ENCODE measurements at regions not wholly inside any gene's neighbourhood (a gene's known extent, or its start where the extent isn't known, plus 50 kb on each side); places are given as distances from the start of the nearest gene placed in this dataset.

DNA sequence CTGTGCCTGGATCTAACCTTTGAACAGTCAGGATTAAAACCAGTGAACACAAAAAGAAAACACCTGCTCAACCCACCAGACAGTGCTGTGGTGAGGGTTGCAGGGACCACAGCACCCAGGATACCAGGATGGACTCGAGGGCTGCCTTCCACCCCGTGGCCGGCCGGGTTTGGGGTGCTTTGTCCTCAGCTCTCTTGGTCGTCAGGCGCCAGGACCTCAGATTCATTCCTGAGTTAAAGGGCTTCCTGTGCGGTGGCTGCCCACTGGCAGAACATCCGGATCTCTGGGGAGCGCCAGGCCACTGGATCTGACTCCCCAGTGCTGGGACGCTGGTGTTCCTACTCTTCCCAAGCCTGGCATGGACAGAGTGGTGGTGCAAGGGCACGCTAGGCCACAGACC, 239.8 kb downstream of the TFCP2L1 start:
- TF ChIP-seq POLR2AphosphoS5 (IDR thresholded peaks at IDR 0.05; ENCODE audit: low read depth, low read length) = no peak
- TF ChIP-seq, protein P1, sequence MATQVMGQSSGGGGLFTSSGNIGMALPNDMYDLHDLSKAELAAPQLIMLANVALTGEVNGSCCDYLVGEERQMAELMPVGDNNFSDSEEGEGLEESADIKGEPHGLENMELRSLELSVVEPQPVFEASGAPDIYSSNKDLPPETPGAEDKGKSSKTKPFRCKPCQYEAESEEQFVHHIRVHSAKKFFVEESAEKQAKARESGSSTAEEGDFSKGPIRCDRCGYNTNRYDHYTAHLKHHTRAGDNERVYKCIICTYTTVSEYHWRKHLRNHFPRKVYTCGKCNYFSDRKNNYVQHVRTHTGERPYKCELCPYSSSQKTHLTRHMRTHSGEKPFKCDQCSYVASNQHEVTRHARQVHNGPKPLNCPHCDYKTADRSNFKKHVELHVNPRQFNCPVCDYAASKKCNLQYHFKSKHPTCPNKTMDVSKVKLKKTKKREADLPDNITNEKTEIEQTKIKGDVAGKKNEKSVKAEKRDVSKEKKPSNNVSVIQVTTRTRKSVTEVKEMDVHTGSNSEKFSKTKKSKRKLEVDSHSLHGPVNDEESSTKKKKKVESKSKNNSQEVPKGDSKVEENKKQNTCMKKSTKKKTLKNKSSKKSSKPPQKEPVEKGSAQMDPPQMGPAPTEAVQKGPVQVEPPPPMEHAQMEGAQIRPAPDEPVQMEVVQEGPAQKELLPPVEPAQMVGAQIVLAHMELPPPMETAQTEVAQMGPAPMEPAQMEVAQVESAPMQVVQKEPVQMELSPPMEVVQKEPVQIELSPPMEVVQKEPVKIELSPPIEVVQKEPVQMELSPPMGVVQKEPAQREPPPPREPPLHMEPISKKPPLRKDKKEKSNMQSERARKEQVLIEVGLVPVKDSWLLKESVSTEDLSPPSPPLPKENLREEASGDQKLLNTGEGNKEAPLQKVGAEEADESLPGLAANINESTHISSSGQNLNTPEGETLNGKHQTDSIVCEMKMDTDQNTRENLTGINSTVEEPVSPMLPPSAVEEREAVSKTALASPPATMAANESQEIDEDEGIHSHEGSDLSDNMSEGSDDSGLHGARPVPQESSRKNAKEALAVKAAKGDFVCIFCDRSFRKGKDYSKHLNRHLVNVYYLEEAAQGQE (IDR thresholded peaks at IDR 0.05; ENCODE audit: insufficient read depth in 1 of 2, low read depth in 2 of 2, low read length in 2 of 2) = no peak
